Breast epithelium (tissue), 4 donors: ENCODE measurements at regions not wholly inside any gene's neighbourhood (a gene's known extent, or its start where the extent isn't known, plus 50 kb on each side); places are given as distances from the start of the nearest gene placed in this dataset.

ENCODE experiments used
- DNase-seq, 2 donors: peaks; one replicate each; pipeline ENCODE4 v3.0.0-alpha.2; 2019; ENCODE audit warnings: low spot score in 2 of 2
- H3K27ac ChIP-seq, 2 donors: fragments of 200-600 bp; sonication (generic) in 1 of 2; one replicate each; pipeline ENCODE4 v1.5.1; 2016 to 2019; ENCODE audit warnings: mild to moderate bottlenecking in 1 of 2
- H3K27me3 ChIP-seq, 2 donors: fragments of 200-600 bp; sonication (generic) in 1 of 2; one replicate each; pipeline versions ENCODE4 v1.5.1 to v1.6.0; 2017 to 2019; ENCODE audit warnings: control low read depth in 1 of 2, mild to moderate bottlenecking in 1 of 2
- H3K36me3 ChIP-seq: fragments of 200-600 bp; one replicate; pipeline ENCODE4 v1.5.1; 2019
- H3K4me1 ChIP-seq, 2 donors: fragments of 200-600 bp; sonication (generic); one replicate each; pipeline ENCODE4 v1.5.1; 2016 to 2019; ENCODE audit warnings: control low read depth in 1 of 2
- H3K4me3 ChIP-seq, 3 donors: fragments of 200-600 bp; sonication (generic); 1 replicate in 2 of 3; 2 replicates in 1 of 3; pipeline ENCODE4 v1.5.1; 2016 to 2019; ENCODE audit warnings: mild to moderate bottlenecking in 3 of 3, moderate library complexity in 2 of 3
- H3K9me3 ChIP-seq, 2 donors: fragments of 200-600 bp; sonication (generic) in 1 of 2; one replicate each; pipeline ENCODE4 v1.5.1; 2016 to 2019; ENCODE audit warnings: control low read depth in 1 of 2
- CTCF ChIP-seq, 3 donors: fragments of 450-650 bp; IDR thresholded peaks; one replicate each; pipeline ENCODE4 v1.5.1; 2016 to 2017; ENCODE audit warnings: antibody characterized with exemption in 3 of 3, mild to moderate bottlenecking in 3 of 3, moderate library complexity in 3 of 3
- POLR2A ChIP-seq: fragments of 450-650 bp; IDR thresholded peaks from one replicate; pipeline ENCODE4 v1.6.1; 2016; ENCODE audit warnings: antibody characterized with exemption, mild to moderate bottlenecking, moderate library complexity
- POLR2AphosphoS5 ChIP-seq, 3 donors: sonication (generic); formaldehyde crosslinking; IDR thresholded peaks; one replicate each; pipeline ENCODE4 v1.6.1; 2017; ENCODE audit warnings: antibody characterized with exemption in 3 of 3
- intact Hi-C: fragments of 100-400 bp; cut with DNase I; formaldehyde crosslinking; loops from one replicate; pipeline ENCODE4 v1.15.1; 2023; ENCODE audit warnings: low total_unique reads

GRCh38 chr9:126236273-126236672 is 90.4 kb upstream of the MVB12B start:
- H3K4me1 ChIP-seq: no peaks in the 10 kb centered on the region
- no peak for DNase-seq
- intact Hi-C loops: loop anchor here (2.0 kb wide), 1 partner anchor 77 kb away; no protein-coding TSS in a partner anchor

GRCh38 chr9:126238415-126238814 is 88.2 kb upstream of the MVB12B start:
- peaks cover 0 to 3% of the 10 kb centered on the region in 2 donors for H3K9me3 ChIP-seq
- intact Hi-C loops: no loop called here
- TF ChIP-seq CTCF (IDR thresholded peaks at IDR 0.05): no peak
- TF ChIP-seq POLR2A: no peak
- TF ChIP-seq POLR2AphosphoS5 (IDR thresholded peaks at IDR 0.05): no peak

More at GRCh38 chr9:126236273-126236672, 90.4 kb upstream of the MVB12B start:
- Histone ChIP-seq H3K36me3 (no peaks in the 10 kb centered on the region), H3K9me3 (no peaks in the 10 kb centered on the region), H3K27me3 (no peaks in the 10 kb centered on the region), H3K4me3 (no peak overlapping the region), H3K27ac (no peak overlapping the region)
- TF ChIP-seq CTCF (IDR thresholded peaks at IDR 0.05): no peak
- TF ChIP-seq POLR2A: no peak
- TF ChIP-seq POLR2AphosphoS5 (IDR thresholded peaks at IDR 0.05): no peak

GRCh38 chr9:126239515-126239914 is 87.1 kb upstream of the MVB12B start:
- no peaks in the 10 kb centered on the region for H3K27me3 ChIP-seq
- no peaks in the 10 kb centered on the region for H3K36me3 ChIP-seq
- intact Hi-C loops: no loop called here
- H3K4me3 ChIP-seq: no peak overlapping the region
- TF ChIP-seq CTCF (IDR thresholded peaks at IDR 0.05) (no peak), POLR2A (no peak), POLR2AphosphoS5 (IDR thresholded peaks at IDR 0.05) (no peak)
- H3K27ac ChIP-seq: no peak overlapping the region
- H3K9me3 ChIP-seq: peaks cover 0 to 14% of the 10 kb centered on the region in 2 donors
- no peak for DNase-seq
- no peaks in the 10 kb centered on the region for H3K4me1 ChIP-seq

More at GRCh38 chr9:126238415-126238814, 88.2 kb upstream of the MVB12B start:
- no peak overlapping the region for H3K27ac ChIP-seq
- H3K27me3 ChIP-seq: no peaks in the 10 kb centered on the region
- no peaks in the 10 kb centered on the region for H3K36me3 ChIP-seq
- H3K4me1 ChIP-seq: no peaks in the 10 kb centered on the region
- DNase-seq: no peak
- no peak overlapping the region for H3K4me3 ChIP-seq

GRCh38 chr9:126240835-126241234 is 85.8 kb upstream of the MVB12B start:
- Histone ChIP-seq H3K9me3 (peaks cover 0 to 15% of the 10 kb centered on the region in 2 donors), H3K4me3 (no peak overlapping the region), H3K27me3 (no peaks in the 10 kb centered on the region), H3K27ac (no peak overlapping the region), H3K4me1 (no peaks in the 10 kb centered on the region), H3K36me3 (no peaks in the 10 kb centered on the region)
- intact Hi-C loops: no loop called here
- DNase-seq: no peak
- no peak for TF ChIP-seq POLR2A
- TF ChIP-seq CTCF (IDR thresholded peaks at IDR 0.05): no peak
- TF ChIP-seq POLR2AphosphoS5 (IDR thresholded peaks at IDR 0.05): no peak

- no peaks in the 10 kb centered on the region for H3K36me3 ChIP-seq
- H3K27ac ChIP-seq: no peak overlapping the region
- intact Hi-C loops: no loop called here
- DNase-seq: no peak
- no peak overlapping the region for H3K4me3 ChIP-seq
- H3K9me3 ChIP-seq: peaks cover 0 to 9% of the 10 kb centered on the region in 2 donors
- TF ChIP-seq CTCF (IDR thresholded peaks at IDR 0.05) (no peak), POLR2AphosphoS5 (IDR thresholded peaks at IDR 0.05) (no peak), POLR2A (no peak)
- H3K4me1 ChIP-seq: no peaks in the 10 kb centered on the region
- no peaks in the 10 kb centered on the region for H3K27me3 ChIP-seq
These were observed 77.9 kb upstream of the MVB12B start for GRCh38 chr9:126248680-126249079.
